IPS DF 4.7 (cell line): ENCODE measurements at regions not wholly inside any gene's neighbourhood (a gene's known extent, or its start where the extent isn't known, plus 50 kb on each side); places are given as distances from the start of the nearest gene placed in this dataset.

Source experiments
- DNase-seq: peaks from one replicate; pipeline ENCODE4 v3.0.0-alpha.2; 2013; ENCODE audit warnings: low spot score; ENCODE audit errors: extremely low read depth

DNA sequence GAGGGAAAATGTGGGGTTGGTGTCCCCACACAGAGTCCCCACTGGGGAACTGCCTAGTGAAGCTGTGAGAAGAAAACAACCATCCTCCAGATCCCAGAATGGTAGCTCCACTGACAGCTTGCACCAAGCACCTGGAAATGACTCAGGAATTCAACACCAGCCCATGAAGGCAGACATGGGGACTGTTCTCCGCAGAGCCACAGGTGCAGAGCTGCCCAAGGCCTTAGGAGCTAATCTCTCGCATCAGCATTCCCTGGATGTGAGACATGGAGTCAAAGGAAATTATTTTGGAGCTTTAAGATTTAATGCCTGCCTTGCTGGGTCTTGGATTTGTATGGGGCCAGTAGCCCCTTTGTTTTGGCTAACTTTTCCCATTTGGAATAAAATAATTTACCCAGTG is 367.9 kb downstream of the FAM133A start:
- no peak for DNase-seq

DNA sequence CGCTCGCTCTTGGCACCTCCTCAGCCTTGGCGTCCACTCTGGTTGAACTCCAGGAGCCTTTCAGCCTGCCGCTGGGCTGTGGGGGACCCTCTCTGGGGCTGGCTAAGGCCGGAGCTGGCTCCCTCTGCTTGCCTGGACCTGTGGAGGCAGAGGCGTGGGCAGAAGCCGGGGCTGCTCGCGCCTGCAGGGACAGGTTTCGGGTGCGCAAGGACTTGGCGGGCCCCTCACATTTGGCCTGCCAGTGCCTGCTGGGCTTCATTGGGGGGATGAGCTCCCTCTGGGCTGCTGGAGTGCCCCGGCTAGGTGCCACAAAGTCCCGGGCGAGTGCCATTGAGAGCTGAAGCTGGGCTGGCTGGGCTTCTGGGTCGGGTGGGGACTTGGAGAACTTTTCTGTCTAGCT is 371.7 kb downstream of the FAM133A start:
- no peak for DNase-seq

DNA sequence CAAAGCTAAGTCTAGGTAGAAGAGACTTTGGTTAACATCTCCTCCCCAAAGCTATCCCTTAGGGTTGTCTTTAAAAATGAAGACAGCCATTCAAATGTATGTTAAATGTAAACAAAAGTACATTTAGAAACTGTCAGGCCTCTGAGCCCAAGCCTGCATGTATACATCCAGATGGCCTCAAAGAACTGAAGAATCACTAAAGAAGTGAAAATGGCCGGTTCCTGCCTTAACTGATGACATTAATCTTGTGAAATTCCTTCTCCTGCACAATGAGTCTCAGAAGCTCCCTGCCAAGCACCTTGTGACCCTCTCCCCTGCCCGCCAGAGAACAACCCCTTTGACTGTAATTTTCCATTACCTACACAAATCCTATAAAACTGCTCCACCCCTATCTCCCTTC is 377.9 kb downstream of the FAM133A start:
- no peak for DNase-seq

DNA sequence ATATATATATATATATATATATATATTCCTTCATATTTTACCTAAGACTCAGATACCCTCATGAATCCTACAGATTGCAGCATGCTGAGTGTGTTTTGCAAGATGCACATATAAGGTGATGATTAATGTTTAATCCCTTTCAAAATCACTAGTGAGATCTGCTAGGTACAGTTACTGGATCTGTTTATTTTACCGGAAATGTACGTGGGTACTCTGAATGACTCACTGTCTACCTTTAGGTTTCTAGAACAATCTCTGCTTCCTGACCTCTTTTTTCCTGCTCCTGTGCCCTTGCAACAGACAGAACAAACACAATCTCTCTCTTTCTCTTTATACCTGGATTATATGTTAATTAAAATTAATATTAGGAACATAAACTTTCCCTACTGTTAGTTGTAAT is 379.6 kb downstream of the FAM133A start:
- DNase-seq, result no peak

DNA sequence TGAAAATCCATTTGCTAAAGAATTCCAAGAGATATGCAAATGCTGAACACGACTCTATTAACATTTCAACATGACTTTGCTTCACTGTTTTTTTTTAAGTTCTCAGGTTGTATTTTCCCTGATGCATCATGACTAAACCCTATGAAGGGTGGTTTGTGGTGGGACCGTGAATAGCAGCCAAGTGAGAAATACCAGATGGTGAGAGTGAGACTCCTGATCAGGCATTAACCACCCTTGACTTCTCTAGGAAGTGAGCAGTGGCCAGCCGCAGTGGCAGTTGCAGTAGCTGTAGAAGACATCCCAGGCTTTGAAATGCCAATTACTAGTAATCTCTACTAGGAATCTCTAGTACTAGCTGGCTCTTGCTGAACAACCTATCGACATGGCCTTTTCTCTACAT is 383.4 kb downstream of the FAM133A start:
- no peak for DNase-seq

DNA sequence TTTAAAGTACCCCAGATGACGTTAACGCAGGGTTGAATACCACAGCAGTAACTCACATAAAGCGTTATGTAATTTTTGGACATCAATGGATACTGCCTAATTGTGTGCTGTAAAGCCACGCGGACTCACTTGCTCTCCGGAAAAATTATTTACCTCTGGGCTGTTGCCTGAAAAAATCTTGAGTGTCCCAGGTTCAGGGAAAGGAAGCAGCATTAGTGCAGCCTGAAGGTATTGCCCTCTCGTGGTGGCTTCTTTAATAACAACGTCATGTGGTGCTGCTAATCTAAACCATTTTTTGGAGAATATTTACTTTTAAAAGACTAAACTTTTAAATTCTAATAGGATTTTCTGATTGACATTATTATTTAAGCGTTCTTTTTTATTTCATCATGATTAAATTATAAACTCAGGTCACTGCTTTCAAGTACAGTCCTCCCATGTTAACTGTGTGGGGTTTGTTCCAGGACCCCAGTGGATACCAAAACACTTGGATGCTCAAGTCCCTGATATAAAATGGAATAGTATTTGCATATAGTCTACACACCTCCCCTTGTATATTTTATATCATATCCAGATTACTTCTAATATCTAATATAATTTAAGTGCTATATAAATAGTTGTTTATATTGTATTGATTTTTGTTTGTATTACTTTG is 384.8 kb downstream of the FAM133A start:
- DNase-seq, result no peak

DNA sequence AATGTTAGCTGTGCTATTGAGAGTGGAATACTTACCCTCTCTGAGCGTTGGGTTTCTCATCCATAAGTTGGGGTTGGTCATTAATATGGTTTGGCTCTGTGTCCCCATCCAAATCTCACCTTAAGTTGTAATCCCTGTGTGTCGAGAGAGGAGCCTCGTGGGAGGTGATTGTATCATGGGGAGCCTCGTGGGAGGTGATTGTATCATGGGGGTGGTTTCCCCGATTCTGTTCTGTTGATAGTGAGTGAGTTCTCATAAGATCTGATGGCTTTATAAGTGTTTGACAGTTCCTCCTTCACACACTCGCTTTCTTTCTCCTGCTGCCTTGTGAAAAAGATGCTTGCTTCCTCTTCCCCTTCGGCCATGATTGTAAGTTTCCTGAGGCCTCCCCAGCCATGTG is 391.1 kb downstream of the FAM133A start:
- no peak for DNase-seq

DNA sequence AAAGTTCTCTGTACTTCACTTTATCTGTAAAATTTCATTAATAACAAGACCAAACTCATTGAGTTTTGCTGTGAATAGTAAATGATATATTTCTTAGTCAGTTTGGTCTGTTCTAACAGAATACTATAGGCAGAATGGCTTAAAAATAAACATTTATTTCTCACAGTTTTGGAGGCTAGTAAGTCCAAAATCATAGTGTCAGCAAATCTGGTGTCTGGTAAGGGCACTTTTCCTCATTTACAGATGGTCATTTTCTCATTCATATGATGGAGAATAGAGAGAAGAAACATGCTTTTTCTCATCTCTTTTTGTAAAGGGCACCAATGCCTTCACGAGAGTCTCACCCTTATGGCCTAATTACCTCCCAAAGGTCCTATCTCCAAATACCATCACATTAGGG is 415.1 kb downstream of the FAM133A start:
- DNase-seq, result no peak

DNA sequence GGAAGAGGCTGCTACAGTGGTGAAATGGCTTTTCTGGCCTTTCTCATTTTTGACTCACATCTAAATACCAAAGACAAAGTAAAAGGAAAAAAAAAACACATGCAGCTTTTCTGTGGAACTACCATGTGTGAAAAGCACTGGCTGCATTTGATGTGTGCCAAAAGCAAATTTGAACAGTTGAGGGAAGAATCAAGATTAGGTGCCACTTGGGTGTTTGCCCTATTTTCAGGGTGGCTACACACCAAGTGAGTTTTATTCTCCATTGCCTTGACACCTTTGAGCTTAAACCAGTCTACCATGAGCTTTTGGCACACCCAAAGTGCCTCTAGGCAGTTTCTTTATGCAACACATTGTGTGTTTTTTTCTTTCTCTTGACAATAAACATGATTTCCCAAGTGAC is 423.9 kb downstream of the FAM133A start:
- no peak for DNase-seq

DNA sequence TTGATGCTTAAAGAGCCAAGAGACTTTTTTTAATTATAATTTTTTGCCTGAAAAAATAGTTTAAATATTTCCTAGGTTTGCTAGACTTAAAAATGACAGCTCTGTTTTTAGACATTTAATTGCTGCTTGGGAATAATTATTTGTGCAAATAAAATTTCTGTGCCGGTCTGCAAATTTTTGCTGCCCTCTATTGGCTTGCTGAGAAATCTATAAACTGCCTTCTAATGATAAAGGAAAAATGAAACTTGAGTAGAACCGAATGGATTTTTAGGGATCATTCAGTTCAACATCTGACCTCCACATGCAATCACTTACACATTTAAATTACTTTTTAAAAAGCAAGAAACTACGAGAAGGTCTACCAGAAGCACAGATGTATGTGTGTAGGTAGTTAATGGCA is 434.0 kb downstream of the FAM133A start:
- DNase-seq, result no peak

DNA sequence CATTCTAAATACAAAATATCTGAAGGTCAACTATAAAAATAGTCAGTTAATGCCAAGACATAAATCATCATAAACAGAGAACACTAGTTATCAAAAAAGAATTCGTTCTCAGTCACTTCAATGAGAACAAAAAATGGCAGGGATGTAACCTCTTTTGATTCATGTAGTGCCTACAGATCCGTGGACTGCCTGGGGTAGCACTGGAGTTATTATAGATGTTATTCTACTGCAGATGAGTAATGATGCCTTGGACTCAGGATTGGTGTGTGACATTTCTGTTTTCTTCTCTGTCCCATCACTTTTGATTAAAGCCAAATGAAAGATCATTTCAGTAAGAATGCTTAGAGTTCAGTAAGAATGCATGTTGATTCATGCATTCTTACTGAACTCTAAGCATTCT is 440.4 kb downstream of the FAM133A start:
- DNase-seq, result no peak

DNA sequence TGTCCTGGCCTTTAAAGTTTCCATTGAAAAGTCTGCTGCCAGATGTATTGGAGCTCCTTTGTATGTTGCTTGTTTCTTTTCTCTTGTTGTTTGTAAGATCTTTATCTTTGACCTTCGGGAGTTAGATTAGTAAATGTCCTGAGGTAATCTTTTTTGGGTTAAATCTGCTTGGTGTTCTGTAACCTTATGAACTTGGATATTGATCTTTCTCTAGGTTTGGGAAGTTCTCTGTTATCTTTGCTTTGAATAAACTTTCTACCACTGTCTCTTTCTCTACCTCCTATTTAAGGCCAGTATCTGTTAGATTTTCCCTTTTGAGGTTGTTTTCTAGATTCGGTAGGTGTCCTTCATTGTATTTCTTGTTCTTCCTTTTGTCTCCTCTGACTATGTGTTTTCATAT is 447.8 kb downstream of the FAM133A start:
- no peak for DNase-seq

DNA sequence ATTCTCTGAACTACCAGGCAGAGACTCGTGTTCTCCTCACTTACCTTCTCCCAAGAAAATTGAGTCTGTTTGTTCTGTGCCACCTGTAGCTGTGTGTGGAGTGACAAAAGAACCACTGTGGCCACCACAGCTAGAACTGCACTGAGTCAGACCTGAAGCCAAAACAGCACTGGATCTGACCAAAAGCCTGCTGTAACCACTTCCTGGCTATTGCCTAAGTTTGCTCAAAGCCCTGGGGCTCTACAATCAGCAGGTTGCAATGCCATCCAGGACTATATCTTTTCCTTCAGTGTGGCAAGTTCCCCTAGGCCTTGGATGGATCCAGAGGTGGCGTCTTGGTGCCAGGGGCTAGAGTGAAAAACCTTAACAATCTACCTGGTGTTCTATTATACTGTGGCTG is 449.1 kb downstream of the FAM133A start:
- no peak for DNase-seq

DNA sequence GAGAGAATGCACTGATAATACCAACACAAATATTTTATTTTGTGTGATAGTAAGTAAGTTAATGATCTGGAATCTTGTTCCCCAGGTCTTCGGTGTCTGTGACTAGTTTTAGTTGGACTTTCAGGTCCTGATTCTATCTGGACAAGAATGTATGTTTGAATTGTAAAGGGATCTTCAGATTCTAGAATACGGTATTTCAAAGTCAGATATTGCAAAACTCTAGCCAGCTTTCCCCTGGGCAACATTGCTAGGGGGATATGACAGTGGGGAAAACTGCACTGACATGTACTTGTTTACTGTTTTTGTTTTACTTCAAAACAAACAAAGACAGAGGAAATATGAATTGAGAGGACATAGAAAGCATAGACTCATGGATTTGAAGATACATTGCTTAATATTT is 489.0 kb downstream of the FAM133A start:
- no peak for DNase-seq

DNA sequence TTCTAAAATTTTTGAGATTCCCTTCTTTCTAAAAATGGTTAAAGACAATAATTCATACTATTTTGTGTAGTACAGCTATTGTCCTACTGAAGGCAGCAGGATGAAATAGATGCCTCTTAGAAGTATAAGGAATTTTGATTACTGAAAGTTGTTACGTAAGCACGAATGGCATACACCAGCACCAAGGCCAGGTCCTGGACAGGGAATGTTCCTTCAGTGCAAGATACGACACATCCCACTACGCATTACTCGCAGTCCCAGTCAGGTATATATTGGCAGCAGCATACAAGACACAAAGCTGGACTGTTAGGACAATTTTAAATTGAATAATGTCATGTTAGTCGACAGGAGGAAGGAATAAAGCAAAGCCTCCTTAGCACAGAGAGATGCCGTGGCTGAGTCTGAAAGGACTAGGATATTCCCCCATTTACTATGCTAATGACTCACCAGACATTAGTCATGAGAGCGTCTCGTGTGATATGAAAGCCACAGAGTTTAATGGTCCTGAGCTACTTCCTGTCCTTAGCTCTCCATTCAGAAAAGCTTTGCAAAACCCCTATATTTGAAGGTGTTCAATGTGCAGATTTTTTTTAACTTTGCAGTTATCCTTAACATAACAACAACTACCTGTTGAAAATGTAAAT is 504.3 kb downstream of the FAM133A start:
- DNase-seq, result no peak

DNA sequence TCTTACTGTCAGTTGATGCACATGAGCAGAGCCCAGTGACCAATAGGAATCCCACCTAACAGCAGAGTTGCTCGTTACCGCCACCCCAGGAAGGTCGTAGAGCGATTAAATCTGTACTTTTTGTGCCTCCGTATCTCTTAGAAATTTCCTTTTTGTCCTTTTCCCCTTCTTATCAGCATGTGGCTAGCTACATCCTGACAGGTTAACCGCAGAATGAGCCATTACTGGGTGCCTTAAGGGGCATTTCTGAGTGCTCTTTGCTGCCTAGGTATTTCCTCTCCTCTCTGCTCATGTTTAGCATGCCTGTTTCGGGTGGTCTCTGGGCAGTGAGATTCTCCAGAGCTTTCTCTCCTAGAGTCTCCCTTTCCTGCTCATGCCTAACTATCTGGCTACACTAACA is 530.5 kb downstream of the FAM133A start:
- DNase-seq, result no peak

DNA sequence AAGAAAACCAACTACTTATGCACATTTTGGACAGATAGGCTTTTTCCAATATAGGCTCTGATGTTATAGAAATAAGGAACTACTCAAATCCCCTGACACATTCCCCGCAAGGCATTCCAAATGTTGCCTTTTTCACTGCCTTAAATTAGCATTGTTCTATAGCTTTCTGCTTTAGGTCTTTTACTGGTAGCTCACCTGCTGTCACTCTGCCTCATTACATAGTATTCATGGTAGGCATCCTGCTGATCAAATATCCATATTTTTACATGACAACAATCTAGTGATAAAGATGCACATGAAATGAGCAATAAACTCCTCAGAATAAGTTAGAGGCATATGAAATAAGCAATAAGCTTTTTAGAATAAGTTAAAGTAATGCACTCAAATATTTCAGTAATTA is 542.7 kb downstream of the FAM133A start:
- peak; percentile 5 for DNase-seq

DNA sequence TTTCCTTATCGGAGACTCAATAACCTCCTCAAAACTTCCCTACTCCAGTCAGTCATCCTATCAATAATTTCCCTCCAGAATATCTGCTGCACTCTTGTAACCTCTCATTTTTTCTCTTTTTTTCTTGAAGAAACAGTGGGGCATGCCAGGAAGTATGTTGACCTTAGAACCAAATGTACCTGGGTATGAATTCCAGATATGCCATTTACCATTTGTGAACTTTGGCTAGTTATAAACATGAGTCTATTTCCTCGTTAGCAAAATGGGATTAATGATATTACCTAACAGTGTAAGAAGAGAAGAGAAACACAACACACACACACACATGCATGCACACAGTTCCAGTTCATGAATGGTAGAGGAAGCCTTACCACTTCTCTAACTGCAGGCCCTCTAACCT is 578.2 kb downstream of the FAM133A start:
- DNase-seq, result no peak

DNA sequence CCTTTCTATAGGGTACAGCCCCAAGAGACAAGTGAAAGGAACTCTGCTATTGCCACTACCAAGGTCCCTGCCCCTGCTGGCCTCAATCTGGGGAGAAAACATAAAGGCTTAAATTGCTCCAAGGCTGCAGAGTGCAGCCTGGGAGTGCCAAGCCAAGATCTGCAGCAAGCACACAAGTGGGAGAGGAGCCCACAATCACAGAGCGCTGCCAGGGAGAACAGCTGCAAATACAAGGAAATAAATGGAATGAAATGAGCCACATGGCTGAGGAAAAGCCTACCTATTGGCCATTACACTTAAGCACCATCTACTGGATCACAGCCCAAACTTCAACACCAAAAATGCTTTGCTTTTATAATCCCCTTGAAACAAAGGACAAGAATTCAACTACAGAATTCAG is 582.4 kb downstream of the FAM133A start:
- no peak for DNase-seq

DNA sequence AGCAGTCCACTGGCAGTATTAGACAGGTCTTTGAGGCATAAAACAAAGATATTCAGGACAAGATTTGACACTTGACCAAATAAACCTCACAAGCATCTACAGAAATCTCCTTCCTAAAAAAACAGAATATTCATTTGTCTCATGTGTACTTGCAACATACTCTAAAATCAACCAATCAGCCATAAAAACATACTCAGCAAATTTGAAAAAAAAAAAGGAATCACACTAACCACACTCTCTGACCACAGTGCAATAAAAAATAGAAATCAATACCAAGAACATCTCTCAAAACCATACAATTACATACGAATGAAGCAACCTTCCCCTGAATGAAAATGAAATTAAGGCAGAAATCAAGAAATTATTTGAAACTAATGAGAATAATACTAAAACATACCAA is 591.3 kb downstream of the FAM133A start:
- DNase-seq, result no peak

DNA sequence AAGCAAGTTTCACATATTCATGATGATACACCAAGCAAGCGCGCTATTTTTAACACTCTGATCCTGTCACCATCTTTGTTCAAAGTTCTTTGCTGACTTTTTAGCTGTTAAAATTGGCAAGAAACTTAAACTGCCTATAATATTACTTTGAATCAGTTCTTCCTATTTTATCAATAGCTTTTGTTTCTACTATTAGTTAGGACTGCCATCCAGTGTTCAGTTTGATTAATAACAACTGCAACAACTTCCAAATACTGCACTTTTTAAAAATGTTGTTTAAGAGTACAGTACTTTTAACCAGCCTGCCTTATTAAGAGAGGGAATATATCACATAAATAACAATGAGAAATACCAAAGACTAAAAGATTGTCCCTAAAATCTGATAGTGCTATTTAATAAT is 614.3 kb downstream of the FAM133A start:
- no peak for DNase-seq

DNA sequence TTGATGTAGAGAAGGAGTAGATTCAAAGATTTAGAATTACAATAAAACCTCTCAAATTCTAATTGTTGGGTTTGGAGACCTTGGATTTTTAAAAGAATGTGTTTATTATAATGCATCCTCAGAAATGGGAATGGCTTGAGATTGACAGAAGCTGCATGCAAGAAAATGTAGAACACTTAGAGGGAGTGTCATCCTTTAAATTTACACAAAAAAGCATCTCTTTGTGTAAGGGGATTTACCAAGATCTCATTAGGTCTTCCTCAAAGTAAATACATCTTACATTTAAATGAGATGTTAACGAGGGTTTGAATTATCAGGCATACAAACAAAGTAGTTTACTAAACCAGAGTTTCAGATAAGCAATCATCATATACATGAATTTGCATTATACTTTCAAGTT is 615.0 kb downstream of the FAM133A start:
- no peak for DNase-seq

DNA sequence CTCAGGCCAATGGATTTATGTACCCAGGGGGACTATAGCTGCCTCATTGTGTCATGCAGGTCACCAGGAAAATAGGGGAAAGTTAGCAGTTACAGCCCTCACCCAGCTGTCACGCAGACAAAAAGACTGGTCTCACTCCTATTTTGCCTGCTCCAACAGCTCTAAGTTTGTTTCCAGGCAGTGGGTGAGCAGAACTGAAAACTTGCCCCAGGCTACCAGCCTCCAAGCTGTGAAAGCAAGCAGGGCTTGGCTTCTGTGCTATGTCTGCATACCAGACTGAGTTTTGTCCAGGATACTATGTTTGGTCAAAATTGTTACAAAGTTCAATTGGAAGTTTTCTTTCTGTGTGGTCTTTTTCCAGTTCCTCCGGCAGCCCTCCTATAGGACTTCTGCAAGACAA is 628.4 kb downstream of the FAM133A start:
- no peak for DNase-seq

DNA sequence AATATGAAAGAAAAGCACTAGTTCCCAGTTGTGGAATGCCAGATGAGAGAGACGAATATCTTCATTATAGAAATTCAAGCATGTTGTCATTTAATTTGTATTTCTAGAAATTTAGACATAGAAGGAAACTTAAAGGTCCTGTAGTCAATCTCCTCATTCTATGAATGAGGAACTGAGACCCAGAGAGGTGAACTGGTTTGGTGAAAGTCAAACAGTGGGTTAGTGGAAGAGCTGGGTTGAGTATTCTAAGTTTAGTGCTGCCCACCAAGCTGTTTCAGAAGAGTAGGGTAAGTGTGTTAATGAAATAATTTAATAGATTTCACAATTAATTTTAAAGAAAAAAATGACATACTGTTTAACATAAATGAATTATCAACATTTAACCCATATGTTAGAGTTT is 655.2 kb downstream of the FAM133A start:
- DNase-seq, result no peak
